ENCODE measurements at regions not wholly inside any gene's neighbourhood (a gene's known extent, or its start where the extent isn't known, plus 50 kb on each side); places are given as distances from the start of the nearest gene placed in this dataset.

GRCh38 chr11:109155291-109155690 lies 266.7 kb upstream of the C11orf87 start:
- DNase-seq (ENCODE audit: low spot score) (no peak), ATAC-seq (ENCODE audit: low read depth) (no peak)
- no peaks in the 10 kb centered on the region for H3K9me3 ChIP-seq (ENCODE audit: severe bottlenecking)

GRCh38 chr11:109165035-109165434 lies 257.0 kb upstream of the C11orf87 start:
- Histone ChIP-seq H3K4me3 (ENCODE audit: severe bottlenecking) (no peak overlapping the region), H3K27me3 (ENCODE audit: insufficient read depth, poor library complexity, severe bottlenecking) (no peaks in the 10 kb centered on the region)

More at GRCh38 chr11:109155291-109155690, 266.7 kb upstream of the C11orf87 start:
- H3K4me1 ChIP-seq (ENCODE audit: insufficient read depth, poor library complexity, severe bottlenecking), result no peaks in the 10 kb centered on the region
- TF ChIP-seq CTCF (IDR thresholded peaks at IDR 0.05; ENCODE audit: poor library complexity, severe bottlenecking), result no peak
- H3K4me3 ChIP-seq (ENCODE audit: severe bottlenecking), result no peak overlapping the region
- H3K36me3 ChIP-seq (ENCODE audit: low read depth), result no peaks in the 10 kb centered on the region
- no peaks in the 10 kb centered on the region for H3K27me3 ChIP-seq (ENCODE audit: insufficient read depth, poor library complexity, severe bottlenecking)
- H3K27ac ChIP-seq (ENCODE audit: poor library complexity, severe bottlenecking), result no peak overlapping the region

GRCh38 chr11:109166441-109166840 lies 255.5 kb upstream of the C11orf87 start:
- Histone ChIP-seq H3K4me1 (ENCODE audit: insufficient read depth, poor library complexity, severe bottlenecking) (no peaks in the 10 kb centered on the region), H3K36me3 (ENCODE audit: low read depth) (no peaks in the 10 kb centered on the region), H3K4me3 (ENCODE audit: severe bottlenecking) (no peak overlapping the region), H3K27me3 (ENCODE audit: insufficient read depth, poor library complexity, severe bottlenecking) (no peaks in the 10 kb centered on the region), H3K9me3 (ENCODE audit: severe bottlenecking) (no peaks in the 10 kb centered on the region), H3K27ac (ENCODE audit: poor library complexity, severe bottlenecking) (no peak overlapping the region)
- no peak for DNase-seq (ENCODE audit: low spot score)
- no peak for TF ChIP-seq CTCF (IDR thresholded peaks at IDR 0.05; ENCODE audit: poor library complexity, severe bottlenecking)
- ATAC-seq (ENCODE audit: low read depth), result no peak

More at GRCh38 chr11:109165035-109165434, 257.0 kb upstream of the C11orf87 start:
- Histone ChIP-seq H3K9me3 (ENCODE audit: severe bottlenecking) (no peaks in the 10 kb centered on the region), H3K4me1 (ENCODE audit: insufficient read depth, poor library complexity, severe bottlenecking) (no peaks in the 10 kb centered on the region), H3K27ac (ENCODE audit: poor library complexity, severe bottlenecking) (no peak overlapping the region), H3K36me3 (ENCODE audit: low read depth) (no peaks in the 10 kb centered on the region)
- TF ChIP-seq CTCF (IDR thresholded peaks at IDR 0.05; ENCODE audit: poor library complexity, severe bottlenecking), result no peak
- DNase-seq (ENCODE audit: low spot score) (no peak), ATAC-seq (ENCODE audit: low read depth) (no peak)

GRCh38 chr11:109173504-109173903 lies 248.5 kb upstream of the C11orf87 start:
- no peaks in the 10 kb centered on the region for H3K4me1 ChIP-seq (ENCODE audit: insufficient read depth, poor library complexity, severe bottlenecking)
- no peak for DNase-seq (ENCODE audit: low spot score)
- no peak for TF ChIP-seq CTCF (IDR thresholded peaks at IDR 0.05; ENCODE audit: poor library complexity, severe bottlenecking)

GRCh38 chr11:109184376-109184775 lies 237.6 kb upstream of the C11orf87 start:
- no peaks in the 10 kb centered on the region for H3K9me3 ChIP-seq (ENCODE audit: severe bottlenecking)
- DNase-seq (ENCODE audit: low spot score) (no peak), ATAC-seq (ENCODE audit: low read depth) (no peak)
- no peak overlapping the region for H3K4me3 ChIP-seq (ENCODE audit: severe bottlenecking)
- no peak for TF ChIP-seq CTCF (IDR thresholded peaks at IDR 0.05; ENCODE audit: poor library complexity, severe bottlenecking)
- H3K4me1 ChIP-seq (ENCODE audit: insufficient read depth, poor library complexity, severe bottlenecking), result no peaks in the 10 kb centered on the region
- H3K27ac ChIP-seq (ENCODE audit: poor library complexity, severe bottlenecking), result no peak overlapping the region
- H3K36me3 ChIP-seq (ENCODE audit: low read depth), result no peaks in the 10 kb centered on the region
- H3K27me3 ChIP-seq (ENCODE audit: insufficient read depth, poor library complexity, severe bottlenecking), result no peaks in the 10 kb centered on the region

More at GRCh38 chr11:109173504-109173903, 248.5 kb upstream of the C11orf87 start:
- Histone ChIP-seq H3K9me3 (ENCODE audit: severe bottlenecking) (no peaks in the 10 kb centered on the region), H3K4me3 (ENCODE audit: severe bottlenecking) (no peak overlapping the region), H3K27ac (ENCODE audit: poor library complexity, severe bottlenecking) (no peak overlapping the region), H3K36me3 (ENCODE audit: low read depth) (no peaks in the 10 kb centered on the region), H3K27me3 (ENCODE audit: insufficient read depth, poor library complexity, severe bottlenecking) (no peaks in the 10 kb centered on the region)
- no peak for ATAC-seq (ENCODE audit: low read depth)
